Stimulated activated CD4-positive, alpha-beta T cell treated with anti-CD3 and anti-CD28 coated beads, TNF-alpha, amount 100 ng/mL, for 48 hours (primary cell): ENCODE measurements at regions not wholly inside any gene's neighbourhood (a gene's known extent, or its start where the extent isn't known, plus 50 kb on each side); places are given as distances from the start of the nearest gene placed in this dataset.
"Not testable (repeated sequence)": the region's sequence is repeated elsewhere in the genome, so short reads cannot be mapped to it uniquely, and the experiment has no call there.

Experiments
- DNase-seq, 3 donors: peaks; one replicate each; pipeline ENCODE4 v3.0.0-alpha.2; 2020; ENCODE audit warnings: low read depth in 3 of 3

DNA sequence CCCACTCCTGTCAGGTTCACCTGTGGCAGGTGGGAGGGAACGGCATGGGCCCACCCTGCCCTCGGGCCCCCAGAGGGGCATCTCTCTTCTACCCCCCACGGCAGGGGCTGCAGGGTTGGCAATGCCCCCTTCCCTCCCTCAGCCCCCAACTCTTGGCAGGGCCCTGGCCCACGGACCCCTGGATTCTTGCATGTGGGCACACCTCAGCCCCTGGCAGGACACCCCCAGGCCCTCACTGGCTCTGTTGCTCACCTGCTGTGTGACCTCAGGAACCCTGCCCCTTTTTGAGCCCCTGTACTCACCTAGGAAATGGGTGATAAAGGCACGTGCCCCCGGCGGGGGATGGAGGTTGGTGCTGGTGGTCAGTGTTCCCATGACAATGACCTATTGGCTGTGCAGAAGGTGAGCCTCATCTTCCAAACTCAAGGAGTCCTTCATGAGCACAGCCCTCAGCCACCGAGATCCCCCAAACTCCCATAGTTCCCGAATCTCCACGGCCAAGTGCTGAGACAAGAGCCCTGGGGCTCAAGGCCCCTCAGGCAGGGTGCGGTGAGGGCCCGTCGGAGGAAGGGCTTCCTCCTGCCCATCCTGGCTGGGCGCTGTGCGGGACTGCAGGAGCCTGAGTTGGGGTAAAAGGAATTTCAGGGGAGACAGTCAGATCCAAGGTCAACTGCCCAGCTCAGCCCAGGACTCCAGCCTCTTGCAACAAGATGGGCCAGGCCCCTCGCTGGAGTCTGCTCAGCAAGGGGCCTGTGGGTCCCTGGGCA is 198.2 kb downstream of the IGLL1 start:
- DNase-seq = no peak

DNA sequence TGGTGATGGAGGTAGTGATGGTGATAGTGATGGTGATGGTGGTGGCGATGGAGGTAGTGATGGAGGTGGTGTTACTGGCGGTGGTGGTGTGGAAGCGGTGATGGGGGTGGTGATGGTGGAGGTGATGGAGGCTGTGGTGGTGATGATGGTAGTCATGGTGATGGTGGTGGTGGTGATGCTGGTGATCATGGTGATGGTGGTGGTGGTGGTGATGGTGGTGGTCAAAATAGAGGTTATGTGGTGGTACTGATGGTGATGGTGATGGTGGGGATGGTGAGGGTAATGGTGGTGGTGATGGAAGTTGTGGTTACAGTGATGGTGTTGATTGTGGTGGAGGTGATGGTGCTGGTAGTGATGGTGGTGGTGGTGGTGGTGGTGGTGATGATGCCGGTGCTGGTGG is 199.2 kb downstream of the IGLL1 start:
- no peak for DNase-seq

- no peak for DNase-seq
These were observed 199.9 kb downstream of the IGLL1 start for GRCh38 chr22:23380230-23380573.

DNA sequence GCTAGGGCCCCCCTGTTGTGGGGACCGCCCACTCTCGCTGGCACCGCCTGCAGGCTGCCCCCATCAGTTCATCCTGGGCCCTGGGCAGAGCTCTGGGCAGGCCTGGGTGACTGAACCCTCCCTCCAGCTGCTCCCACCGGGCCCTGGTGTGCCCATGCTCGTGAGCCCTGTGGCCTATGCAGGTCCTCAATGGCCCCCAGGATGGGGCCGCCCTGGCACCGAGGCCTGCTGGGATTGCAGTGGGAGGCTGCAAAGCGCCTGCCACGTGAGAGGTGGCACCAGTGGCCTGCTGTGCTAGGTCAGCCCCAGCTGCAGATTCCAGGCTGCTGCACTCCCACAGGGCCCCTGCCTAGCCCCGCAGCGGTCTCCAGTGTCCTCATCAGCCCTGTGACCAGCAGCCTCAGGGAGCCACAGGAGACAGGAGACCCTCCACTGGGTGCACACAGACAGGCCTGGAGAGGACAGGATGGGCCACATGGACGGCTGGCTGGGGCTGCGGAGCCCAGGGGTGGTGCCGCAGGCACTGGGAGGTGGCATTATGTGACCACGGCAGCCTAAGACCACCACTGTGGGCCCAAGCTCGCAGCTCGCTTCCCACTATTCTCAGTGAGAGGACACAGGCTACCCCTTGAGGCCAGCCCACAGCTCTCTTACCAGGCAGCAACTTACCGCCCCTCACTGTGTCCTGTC is 199.4 kb downstream of the BCR start:
- DNase-seq = not testable (repeated sequence)

GRCh38 chr22:23377767-23378166 is 197.5 kb downstream of the BCR start:
- DNase-seq = no peak

DNA sequence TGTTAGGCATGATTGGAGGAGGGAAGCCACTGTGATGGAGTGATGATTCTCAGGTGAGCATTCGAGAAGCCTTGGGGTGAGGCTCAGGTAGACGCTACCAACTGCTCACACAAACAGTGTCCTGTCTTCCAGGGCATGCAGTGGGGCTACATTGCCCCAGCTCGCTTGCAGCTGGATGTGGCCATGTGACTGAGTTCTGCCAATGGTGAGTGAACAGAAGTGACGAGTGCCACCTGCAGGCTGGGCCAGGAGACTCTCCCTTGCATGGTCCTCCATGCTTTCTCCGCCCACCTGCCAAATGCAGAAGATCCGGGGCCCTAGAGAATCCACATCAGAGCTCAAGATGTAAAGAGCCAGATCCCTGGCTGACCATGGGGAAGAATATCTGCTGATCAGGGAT is 195.9 kb downstream of the BCR start:
- DNase-seq = peak; percentile 7 to 39 (median 23)

DNA sequence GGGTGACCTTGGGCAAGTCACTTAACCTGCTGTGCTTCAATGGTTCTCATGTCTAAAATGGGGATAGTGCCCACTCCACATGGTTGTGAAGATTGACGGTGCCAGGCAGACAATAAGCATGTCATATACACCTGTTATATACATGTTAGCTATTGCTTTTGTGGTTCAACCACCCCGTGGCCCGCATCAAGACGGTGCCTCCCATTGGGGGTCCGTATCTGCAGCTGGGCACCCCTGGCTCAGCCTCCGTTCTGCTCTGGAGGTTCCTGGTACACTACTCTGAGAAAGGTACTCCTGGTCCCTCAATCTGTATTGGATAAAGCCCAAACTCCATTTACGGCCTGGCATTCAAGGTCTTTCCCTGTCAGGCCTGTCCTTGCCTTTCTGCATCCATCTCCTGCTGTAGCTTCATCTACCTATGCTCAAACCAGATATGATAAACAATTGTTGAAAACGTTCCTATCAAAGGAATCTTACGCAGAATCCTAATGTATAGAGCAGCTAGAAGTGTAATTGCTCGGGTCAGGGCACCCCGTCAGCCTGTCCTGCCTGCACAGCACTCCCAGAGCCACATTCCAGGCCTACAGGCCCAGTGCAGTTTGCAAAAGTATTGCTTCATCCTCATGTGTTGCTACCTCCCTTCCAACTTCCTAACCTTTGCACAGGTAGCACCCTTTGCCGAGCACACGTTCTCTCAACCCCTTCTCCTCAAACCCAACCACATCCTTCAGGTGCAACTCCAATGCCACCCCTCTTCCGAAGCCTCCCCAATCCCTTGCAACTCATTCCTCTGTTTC is 194.9 kb downstream of the BCR start:
- DNase-seq = no peak

GRCh38 chr22:23373601-23374000 is 193.3 kb downstream of the BCR start:
- no peak for DNase-seq

DNA sequence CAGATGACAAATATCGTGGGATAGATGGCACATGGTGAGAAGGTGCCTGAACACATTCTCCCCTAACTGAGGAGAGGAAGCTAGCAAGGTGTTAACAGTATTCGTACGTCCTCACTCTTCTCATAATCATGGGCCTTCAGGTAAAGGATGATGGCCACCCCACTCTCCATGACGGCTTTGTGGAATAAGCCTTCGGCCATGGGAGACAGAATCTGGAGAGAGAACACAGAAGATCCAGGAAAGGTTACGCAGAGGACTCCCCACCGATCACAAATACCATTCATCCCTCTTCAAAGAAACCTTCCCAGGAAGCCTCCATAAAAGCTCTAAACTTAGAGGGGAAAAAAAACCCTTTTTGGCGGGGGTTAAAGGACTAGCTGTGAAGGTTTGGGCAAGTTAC is 189.9 kb downstream of the BCR start:
- DNase-seq = no peak

- no peak for DNase-seq
These were observed 188.9 kb downstream of the BCR start for GRCh38 chr22:23369054-23369685.
